SK-N-MC (cell line): ENCODE measurements at regions not wholly inside any gene's neighbourhood (a gene's known extent, or its start where the extent isn't known, plus 50 kb on each side); places are given as distances from the start of the nearest gene placed in this dataset.

Experiments
- DNase-seq: peaks from one replicate; pipeline ENCODE4 v3.0.0-alpha.2; 2011; ENCODE audit warnings: low read depth, low spot score
- H3K27ac ChIP-seq: fragments of 200-600 bp; sonication (generic); 2 replicates; pipeline ENCODE4 v1.5.1; 2016; ENCODE audit warnings: mixed run types
- H3K36me3 ChIP-seq: fragments of 200-600 bp; sonication (generic); 2 replicates; pipeline ENCODE4 v1.6.1; 2017; ENCODE audit warnings: antibody characterized with exemption, low read length, mixed read lengths; ENCODE audit not compliant: insufficient read depth
- H3K4me3 ChIP-seq: fragments of 200-600 bp; sonication (generic); 2 replicates; pipeline ENCODE4 v1.5.1; 2016
- H3K9ac ChIP-seq: fragments of 200-600 bp; sonication (generic); 2 replicates; pipeline ENCODE4 v1.8.0; 2017; ENCODE audit warnings: mixed run types, mixed read lengths; ENCODE audit not compliant: insufficient read length
- H3K9me3 ChIP-seq: fragments of 200-600 bp; sonication (generic); 2 replicates; pipeline ENCODE4 v1.6.1; 2017; ENCODE audit warnings: low read depth, mild to moderate bottlenecking, antibody characterized with exemption, low read length, moderate library complexity, mixed read lengths
- EZH2 ChIP-seq: fragments of 200-600 bp; sonication (generic); IDR thresholded peaks from one replicate; pipeline ENCODE4 v1.6.1; 2017; ENCODE audit warnings: antibody characterized with exemption
- FOXP2 ChIP-seq: optimal IDR thresholded peaks from 2 replicates; pipeline ENCODE3; 2011; ENCODE audit warnings: mild to moderate bottlenecking, moderate library complexity; ENCODE audit not compliant: insufficient read depth; ENCODE audit errors: extremely low read length, control extremely low read depth
- POLR2AphosphoS5 ChIP-seq: IDR thresholded peaks from 2 replicates; pipeline ENCODE4 v1.6.1; 2012; ENCODE audit warnings: mild to moderate bottlenecking, low read depth, low read length, borderline replicate concordance

- no peak overlapping the region for H3K9ac ChIP-seq
- no peak for DNase-seq
- no peaks in the 10 kb centered on the region for H3K9me3 ChIP-seq
- H3K27ac ChIP-seq, result no peak overlapping the region
- no peak overlapping the region for H3K4me3 ChIP-seq
- no peaks in the 10 kb centered on the region for H3K36me3 ChIP-seq
- TF ChIP-seq POLR2AphosphoS5, result no peak
- no peak for TF ChIP-seq FOXP2
- TF ChIP-seq EZH2, result no peak
Measured at GRCh38 chr2:66069937-66070720, 364.8 kb upstream of the MEIS1 start.

- no peak overlapping the region for H3K4me3 ChIP-seq
- TF ChIP-seq EZH2 (no peak), POLR2AphosphoS5 (no peak), FOXP2 (no peak)
- no peaks in the 10 kb centered on the region for H3K36me3 ChIP-seq
- no peak for DNase-seq
- no peak overlapping the region for H3K9ac ChIP-seq
- no peak overlapping the region for H3K27ac ChIP-seq
- H3K9me3 ChIP-seq, result no peaks in the 10 kb centered on the region
Measured at GRCh38 chr2:66066032-66066431, 368.9 kb upstream of the MEIS1 start.

GRCh38 chr2:66059332-66059731 is 375.6 kb upstream of the MEIS1 start:
- no peak for TF ChIP-seq POLR2AphosphoS5
- TF ChIP-seq FOXP2, result no peak
- TF ChIP-seq EZH2, result no peak
- no peak overlapping the region for H3K27ac ChIP-seq
- no peak overlapping the region for H3K4me3 ChIP-seq
- H3K9ac ChIP-seq, result no peak overlapping the region
- DNase-seq, result no peak
- H3K36me3 ChIP-seq, result no peaks in the 10 kb centered on the region
- H3K9me3 ChIP-seq, result no peaks in the 10 kb centered on the region

GRCh38 chr2:66058675-66059074 is 376.2 kb upstream of the MEIS1 start:
- H3K27ac ChIP-seq, result no peak overlapping the region
- no peak for TF ChIP-seq EZH2
- no peak for TF ChIP-seq POLR2AphosphoS5
- TF ChIP-seq FOXP2, result no peak
- DNase-seq, result no peak
- H3K9me3 ChIP-seq, result no peaks in the 10 kb centered on the region
- H3K4me3 ChIP-seq, result no peak overlapping the region
- H3K36me3 ChIP-seq, result no peaks in the 10 kb centered on the region
- no peak overlapping the region for H3K9ac ChIP-seq

- Histone ChIP-seq H3K4me3 (no peak overlapping the region), H3K9me3 (no peaks in the 10 kb centered on the region), H3K27ac (no peak overlapping the region), H3K36me3 (no peaks in the 10 kb centered on the region), H3K9ac (no peak overlapping the region)
- DNase-seq, result no peak
- TF ChIP-seq FOXP2 (no peak), POLR2AphosphoS5 (no peak), EZH2 (no peak)
Measured at GRCh38 chr2:66057844-66058243, 377.1 kb upstream of the MEIS1 start.

GRCh38 chr2:66050392-66050791 is 384.5 kb upstream of the MEIS1 start:
- TF ChIP-seq FOXP2 (no peak), EZH2 (no peak), POLR2AphosphoS5 (no peak)
- DNase-seq, result no peak
- H3K9ac ChIP-seq, result no peak overlapping the region

GRCh38 chr2:66048667-66049066 is 386.3 kb upstream of the MEIS1 start:
- no peak for TF ChIP-seq POLR2AphosphoS5
- no peak for TF ChIP-seq EZH2
- no peak for DNase-seq
- no peak overlapping the region for H3K4me3 ChIP-seq
- no peaks in the 10 kb centered on the region for H3K9me3 ChIP-seq
- H3K36me3 ChIP-seq, result no peaks in the 10 kb centered on the region
- no peak overlapping the region for H3K9ac ChIP-seq
- H3K27ac ChIP-seq, result no peak overlapping the region

More at GRCh38 chr2:66050392-66050791, 384.5 kb upstream of the MEIS1 start:
- Histone ChIP-seq H3K9me3 (no peaks in the 10 kb centered on the region), H3K27ac (no peak overlapping the region), H3K4me3 (no peak overlapping the region), H3K36me3 (no peaks in the 10 kb centered on the region)

GRCh38 chr2:66041902-66042657 is 392.8 kb upstream of the MEIS1 start:
- no peak for DNase-seq
- TF ChIP-seq EZH2 (no peak), POLR2AphosphoS5 (no peak), FOXP2 (no peak)
- H3K9me3 ChIP-seq, result no peaks in the 10 kb centered on the region
- H3K4me3 ChIP-seq, result no peak overlapping the region
- H3K36me3 ChIP-seq, result no peaks in the 10 kb centered on the region
- no peak overlapping the region for H3K27ac ChIP-seq
- no peak overlapping the region for H3K9ac ChIP-seq
